ENCODE measurements at regions not wholly inside any gene's neighbourhood (a gene's known extent, or its start where the extent isn't known, plus 50 kb on each side); places are given as distances from the start of the nearest gene placed in this dataset.

DNA sequence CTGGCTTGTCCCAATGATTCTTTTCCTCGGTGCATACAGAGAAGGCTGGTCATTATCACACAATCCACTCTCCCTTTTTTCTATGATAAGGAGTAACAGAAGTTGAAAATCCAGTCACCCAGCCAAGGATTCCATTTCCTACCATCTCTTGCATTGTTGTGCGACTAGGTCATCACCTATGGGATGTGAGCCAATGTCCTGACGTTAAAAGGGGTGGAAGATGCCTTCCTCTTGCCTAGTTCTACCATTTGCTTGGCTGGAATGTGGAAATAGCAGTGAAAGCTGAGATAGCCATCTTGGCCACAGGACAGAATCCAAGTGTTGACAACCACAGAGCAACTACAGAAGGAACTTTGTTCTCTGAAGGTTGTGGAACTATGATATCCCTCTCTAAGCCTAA is 132.2 kb upstream of the KIT start:
- TF ChIP-seq CTCF (IDR thresholded peaks at IDR 0.05; ENCODE audit: low read length) (no peak), EZH2 (optimal IDR thresholded peaks at IDR 0.05; ENCODE audit: low read depth, low read length) (no peak), EZH2phosphoT487 (IDR thresholded peaks at IDR 0.05; ENCODE audit: low read length) (no peak)
